ENCODE measurements at regions not wholly inside any gene's neighbourhood (a gene's known extent, or its start where the extent isn't known, plus 50 kb on each side); places are given as distances from the start of the nearest gene placed in this dataset.

DNA sequence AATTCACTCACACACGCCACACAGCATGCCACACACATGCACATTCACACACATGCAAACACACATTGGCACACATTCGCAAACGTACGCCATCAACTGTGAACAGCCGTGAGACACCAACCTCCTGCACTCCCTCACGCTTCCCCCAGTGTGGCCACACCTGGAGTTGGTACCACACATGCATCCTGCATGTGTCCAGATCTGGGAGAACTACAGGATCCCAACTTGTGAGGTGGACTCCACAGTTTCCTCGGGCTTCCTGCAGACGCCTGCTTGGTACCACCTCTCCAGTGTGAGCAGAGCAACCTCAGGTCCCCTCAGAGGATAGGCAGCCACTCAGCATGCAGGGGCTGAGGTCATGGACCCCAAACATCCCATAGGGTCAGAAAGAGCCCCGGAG, 239.0 kb downstream of the EIPR1 start:
- no peak for DNase-seq (ENCODE audit: low read depth)

DNA sequence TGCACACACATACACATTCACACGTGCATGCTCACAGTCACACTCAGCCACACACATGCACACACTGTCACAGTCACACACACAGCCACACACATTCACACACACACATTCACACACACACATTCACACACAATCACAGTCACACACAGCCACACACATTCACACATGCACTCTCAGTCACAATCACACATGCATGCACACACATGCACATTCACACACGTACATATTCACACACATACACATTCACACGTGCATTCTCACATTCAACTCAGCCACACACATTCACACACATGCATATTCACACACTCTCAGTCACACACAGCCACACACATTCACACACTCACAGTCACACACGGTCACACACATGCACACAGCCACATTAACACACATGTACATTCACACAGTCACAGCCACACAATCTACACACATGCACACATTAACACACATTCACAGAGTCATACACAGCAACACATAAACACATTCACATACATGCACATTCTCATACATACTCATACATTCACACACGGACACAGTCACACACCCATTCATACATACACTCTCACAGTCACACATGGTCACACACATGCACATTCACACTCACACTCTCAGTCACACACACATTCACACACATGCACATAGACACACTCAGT, 239.8 kb downstream of the EIPR1 start:
- DNase-seq (ENCODE audit: low read depth) = no peak

DNA sequence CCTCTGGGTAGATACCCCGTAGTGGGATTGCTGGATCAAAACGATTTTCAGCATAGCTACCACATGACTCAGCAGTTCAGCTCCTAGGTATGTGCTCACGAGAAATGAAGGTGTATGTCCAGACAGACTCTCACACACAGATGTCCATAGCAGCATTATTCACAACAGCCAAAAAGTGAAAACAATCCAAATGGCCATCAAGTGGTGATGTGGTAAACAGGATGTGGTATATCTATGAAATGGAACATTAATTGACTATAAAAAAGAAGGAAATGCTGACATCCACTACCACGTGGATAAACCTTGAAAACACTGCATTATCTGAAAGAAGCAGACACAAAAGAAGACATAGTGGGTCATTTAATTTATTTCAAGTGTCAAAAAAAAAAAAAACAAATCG, 241.9 kb downstream of the EIPR1 start:
- no peak for DNase-seq (ENCODE audit: low read depth)

DNA sequence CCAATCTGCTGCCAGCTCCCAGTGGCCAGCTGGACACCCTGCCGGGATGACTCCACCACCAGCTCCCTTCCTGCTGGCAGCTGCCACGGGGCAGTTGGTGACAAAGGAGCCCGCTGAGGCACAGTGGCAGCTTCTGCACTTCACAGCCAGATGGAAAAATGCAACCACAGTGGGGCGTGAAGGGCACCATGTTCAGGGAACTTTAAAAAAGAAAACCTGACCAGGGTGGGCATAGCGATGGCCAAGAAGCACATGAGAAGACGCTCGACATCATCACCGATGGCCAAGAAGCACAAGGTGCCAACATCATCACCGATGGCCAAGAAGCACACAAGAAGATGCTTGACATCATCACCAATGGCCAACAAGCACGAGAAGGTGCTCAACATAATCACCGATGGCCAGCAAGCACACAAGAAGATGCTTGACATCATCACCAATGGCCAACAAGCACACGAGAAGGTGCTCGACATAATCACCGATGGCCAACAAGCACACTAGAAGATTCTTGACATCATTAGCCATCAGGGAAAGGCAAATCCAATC, 243.5 kb downstream of the EIPR1 start:
- DNase-seq (ENCODE audit: low read depth) = no peak

DNA sequence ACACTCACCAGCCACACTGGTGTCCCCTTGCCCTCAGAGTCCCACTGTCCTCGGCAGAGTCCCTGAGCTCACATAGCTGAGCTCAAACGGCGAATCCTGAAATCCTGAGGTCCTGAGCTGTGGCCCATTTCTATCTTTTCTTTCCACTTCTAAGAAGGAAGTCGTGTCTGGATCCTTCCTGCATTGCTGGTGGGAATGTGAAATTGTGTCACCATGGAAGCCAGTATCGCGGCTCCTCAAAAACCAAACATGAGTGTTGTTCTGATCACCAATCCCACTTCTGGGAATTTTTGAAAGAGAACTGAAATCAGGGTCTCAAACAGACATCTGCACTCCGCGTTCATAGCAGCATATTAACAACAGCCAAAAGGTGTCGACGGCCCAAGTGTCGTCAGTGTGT, 244.7 kb downstream of the EIPR1 start:
- DNase-seq (ENCODE audit: low read depth) = no peak

DNA sequence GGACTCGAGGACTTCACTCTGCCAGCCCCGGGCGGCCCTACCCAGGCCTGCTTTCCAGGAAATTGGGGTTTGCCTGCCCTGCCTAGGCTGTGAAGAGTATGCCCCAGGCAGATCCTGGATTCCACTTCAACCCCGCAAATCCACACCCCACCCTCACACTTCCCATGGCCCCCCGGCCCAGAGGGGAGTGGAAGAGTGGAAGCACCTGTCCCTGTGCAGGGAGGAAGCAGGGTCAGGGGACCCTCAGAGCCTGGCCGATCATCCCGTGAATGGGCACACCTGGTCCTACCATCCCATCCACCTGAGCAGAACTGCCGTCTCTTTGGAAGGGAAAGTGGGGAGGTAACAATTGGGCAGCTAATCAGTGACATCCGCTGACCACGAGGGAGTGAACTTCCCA, 245.2 kb downstream of the EIPR1 start:
- no peak for DNase-seq (ENCODE audit: low read depth)

DNA sequence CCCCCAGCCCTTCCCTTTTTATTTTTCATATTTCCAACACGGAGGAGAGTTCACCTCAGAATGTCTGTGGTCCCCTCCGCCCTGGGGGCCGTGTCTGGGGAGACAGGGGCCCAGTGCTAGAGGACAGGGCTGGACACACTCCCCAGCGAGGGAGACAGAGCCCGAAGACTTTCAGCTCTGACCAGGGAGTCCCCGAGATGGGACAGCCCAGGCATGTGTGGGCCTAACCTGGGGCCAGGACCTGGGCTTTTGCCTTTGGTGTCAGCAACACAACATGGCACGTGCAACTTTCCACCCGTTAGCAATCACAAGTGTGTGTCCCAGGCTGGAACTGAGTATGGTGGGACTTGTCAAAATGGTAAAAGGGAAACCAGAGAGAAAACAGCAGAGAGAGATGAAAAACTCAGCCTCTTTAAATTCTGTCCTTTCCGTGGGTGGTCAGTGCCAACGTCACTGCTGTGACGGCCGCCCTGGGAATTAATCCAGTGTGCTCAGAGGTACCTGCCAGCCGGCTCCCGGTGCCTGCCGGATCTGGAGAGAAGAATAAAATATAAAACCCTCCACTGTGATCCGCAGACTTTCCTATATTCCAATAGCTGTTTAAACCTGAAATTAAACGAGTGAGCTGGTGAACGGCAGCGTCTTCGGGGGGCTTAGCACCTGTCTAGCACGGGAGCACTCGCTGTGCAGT, 245.8 kb downstream of the EIPR1 start:
- no peak for DNase-seq (ENCODE audit: low read depth)

DNA sequence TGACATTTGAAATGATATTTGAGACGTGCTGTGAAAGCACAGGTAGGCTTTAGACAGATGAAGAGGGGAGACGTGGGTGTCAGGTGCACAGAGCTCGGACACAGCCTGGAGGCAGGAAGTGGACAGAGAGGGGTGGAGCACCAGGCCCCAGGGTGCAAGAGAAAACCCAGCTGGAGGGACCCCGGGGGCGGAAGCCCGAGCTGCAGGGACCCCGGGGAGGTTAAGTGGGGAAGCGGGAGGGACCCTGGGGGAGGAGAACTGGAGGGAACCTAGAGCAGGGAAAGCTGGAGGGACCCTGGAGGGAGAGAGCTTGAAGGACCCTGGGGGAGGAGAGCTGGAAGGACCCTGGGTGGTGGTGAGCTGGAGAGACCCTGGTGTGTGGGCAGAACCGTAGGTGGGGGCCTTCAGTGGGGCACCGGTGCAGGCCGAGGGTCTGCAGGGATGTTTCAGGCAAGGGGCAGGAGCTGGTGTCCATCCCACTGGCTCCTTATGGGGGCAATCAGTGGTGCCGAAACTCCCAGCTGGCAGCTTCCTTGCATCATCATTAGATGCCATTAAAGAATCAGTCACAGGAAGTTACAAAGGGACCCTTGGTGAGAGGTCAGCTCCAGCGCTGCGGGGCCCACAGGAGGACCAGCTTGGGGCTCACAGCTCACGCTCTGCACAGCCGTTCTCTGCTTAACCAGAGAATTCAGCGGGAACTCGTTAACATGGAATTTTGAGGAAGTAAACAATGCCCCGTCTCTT, 246.6 kb downstream of the EIPR1 start:
- no peak for DNase-seq (ENCODE audit: low read depth)

DNA sequence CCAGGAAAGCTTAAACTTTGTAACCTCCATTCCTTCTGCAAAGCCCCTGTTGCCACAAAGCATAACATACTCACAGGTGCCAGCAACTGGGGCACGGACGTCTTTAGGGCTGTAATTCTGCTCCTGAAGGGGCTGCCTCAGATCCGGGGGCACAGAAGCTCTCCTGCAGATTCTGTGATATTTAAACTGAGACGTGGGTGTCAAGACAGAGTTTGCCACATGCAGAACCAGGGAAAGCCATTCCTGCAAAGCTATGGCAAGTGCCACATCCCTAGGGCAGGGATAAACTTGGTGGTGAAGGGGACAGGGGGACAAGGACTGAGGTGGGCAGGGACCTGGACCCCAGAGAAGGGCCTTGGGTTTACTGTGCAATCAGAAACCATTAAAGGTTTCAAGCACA, 247.2 kb downstream of the EIPR1 start:
- no peak for DNase-seq (ENCODE audit: low read depth)

DNA sequence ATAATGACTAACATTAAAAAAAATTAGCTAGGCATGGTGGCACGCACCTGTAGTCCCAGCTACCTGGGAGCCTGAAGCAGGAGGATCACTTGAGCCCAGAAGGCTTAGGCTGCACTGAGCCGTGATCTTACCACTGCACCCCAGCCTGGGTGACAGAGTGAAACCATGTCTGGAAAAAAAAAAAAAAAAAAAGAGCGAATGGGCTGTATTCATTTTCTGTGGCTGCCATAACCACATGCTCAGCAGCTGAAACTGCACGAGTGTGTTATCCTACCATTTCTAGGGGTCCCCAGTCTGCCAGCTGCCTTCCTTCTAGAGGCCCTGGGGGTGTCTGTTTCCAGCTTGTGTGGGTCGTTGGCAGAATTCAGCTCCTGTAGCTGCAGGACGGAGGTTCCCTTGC, 247.8 kb downstream of the EIPR1 start:
- no peak for DNase-seq (ENCODE audit: low read depth)

DNA sequence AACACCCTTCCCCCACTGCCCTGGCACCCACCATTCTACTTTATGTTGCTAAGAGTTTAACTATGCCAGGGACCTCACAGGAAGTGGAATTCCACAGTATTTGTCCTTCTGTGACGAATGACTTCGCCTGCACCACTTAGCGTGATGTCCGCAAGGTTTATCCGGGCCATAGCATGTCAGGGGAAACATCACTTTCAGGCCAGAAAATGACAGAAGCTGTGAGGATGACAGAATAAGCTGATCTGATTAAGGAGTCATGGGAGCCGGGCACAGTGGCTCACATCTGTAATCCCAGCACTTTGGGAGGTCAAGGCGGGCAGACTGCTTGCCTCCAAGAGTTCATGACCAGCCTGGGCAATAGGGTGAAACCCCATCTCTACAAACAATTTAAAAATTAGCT, 248.8 kb downstream of the EIPR1 start:
- DNase-seq (ENCODE audit: low read depth) = no peak

DNA sequence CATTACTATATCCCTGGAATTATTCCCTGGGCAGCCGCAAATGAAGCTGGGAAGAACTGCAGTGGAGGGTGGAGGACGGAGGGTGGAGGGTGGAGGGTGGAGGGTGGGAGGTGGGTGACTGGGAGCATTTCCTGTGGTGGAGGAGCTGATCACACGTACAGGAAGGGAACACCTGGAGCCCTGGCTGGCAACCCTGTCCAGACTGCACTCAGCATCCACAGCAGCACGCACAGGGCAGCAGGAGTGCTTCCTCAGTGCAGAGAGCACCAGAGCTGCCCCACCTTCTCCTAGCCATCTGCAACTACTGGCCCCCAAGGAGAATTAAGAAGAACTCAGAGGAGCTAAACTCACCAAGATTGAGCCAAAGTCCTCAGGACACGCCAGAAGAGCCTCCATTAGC, 249.9 kb downstream of the EIPR1 start:
- no peak for DNase-seq (ENCODE audit: low read depth)

DNA sequence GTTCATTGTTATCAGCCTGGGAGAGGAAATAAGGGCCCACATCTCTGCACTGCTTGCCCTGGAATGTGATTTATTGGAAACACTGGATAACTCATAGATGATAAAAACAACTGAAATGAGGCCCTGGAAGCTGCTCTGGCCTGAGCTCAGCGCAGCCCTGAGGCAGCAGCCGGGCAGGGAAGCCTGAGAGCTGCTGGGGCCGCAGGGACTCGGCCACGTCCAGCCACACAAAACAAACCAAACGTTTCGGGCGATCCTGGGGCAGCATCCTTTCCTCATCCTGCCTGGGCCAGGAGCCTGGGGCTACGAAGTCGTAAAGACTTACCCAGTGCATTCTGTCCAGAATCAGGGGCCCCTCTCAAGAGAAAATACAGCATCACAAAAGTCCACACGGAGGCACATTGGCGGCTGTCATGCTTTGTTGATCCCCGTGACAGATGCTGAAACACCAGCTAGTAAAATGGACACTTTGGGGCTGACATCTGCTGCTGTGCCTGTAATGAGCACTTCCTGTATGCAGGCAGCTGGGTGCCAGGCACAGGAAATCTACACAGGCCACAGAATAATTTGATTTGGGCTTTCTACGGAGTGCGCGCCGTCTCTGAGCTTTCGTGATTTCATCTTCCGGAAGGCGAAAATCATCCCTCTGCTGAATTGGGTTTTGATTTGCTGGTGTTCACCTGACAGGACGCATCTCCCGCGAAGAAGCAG, 250.6 kb downstream of the EIPR1 start:
- no peak for DNase-seq (ENCODE audit: low read depth)

DNA sequence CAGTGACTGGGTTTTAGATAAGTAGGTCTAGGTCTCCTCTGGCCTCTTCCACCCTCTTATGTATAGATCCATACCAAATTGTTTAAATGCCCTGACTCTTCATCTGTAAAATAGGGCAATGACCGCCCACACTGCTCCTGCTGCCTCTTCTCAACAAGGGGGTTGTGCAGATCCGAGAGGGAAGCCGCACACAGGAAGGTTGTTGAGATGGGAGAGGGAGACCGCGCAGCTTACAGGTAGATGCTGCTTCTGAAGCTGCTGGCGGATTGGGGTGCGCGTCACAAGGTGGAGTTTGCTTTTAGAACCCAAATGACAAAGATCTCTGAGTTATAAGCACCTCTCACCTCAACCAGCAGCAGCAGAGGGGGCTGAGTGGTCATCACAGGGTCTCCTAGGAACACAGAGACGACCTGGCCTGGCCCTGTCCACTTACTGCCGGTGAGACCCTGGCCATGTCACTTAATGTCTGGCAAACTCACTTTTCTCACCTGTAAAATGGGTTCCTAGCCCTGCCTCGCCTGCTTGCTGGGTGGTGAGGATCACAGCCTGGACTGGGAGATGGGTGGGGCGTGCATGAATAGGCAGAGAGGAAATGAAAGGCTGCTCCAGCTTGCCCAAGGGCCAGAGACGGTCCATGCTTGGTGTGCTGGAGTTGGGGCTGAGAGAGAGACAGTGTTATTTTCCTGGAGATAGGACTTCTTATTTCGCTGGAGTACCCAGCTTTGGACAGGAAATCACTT, 251.3 kb downstream of the EIPR1 start:
- DNase-seq (ENCODE audit: low read depth) = no peak

DNA sequence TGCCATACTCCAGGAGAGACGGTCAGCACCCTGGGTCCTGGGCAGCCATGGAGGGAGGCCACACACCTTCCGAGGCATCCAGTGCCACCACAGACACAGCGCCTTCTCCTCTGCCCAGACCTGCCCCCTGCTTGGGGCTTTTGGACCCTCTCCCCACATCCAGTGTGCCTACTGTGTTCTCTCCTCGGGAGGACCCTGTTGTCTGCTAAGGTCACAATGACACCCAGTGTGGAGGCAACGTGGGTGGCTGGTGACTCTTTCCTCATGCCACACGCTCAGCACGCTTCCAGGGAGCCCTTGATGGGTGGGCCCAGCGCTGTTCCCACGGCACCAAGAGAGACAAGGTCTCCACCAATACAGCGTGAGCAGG, 251.9 kb downstream of the EIPR1 start:
- DNase-seq (ENCODE audit: low read depth) = no peak

DNA sequence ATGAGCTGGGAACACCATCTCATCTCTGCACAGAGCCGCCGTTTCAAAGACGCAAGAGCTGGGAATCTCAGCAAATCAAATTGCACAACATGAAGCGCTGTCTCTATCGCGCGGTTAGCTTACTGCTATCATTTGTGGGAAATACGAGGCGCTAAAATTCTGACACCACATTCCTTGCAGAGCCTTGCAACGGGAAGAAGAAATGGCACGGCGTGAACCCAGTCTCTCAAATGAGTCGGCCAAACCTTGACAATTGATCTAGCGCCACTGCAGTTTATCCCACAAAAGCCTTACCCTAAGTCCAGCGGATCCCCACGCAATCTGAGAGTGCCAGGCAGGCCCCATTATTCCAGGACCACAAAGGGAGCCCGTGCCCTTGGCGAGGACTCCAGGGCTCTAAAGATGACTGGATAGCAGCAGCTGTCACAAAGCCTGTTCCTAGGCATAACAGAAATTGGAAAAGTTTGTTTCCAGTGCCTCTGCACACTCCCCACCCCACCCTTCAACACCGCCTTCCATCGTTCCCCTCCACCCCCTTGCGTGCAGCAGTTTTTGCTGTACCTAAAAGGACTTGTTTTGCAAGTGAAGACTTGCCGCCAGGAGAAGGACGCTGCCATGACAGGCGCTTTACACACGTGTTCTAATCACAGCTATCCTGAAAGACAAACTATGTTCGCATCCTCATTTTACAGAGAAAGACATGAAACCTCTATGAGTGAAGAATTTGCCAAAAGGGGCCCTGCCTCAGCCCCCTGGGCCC, 252.4 kb downstream of the EIPR1 start:
- no peak for DNase-seq (ENCODE audit: low read depth)

DNA sequence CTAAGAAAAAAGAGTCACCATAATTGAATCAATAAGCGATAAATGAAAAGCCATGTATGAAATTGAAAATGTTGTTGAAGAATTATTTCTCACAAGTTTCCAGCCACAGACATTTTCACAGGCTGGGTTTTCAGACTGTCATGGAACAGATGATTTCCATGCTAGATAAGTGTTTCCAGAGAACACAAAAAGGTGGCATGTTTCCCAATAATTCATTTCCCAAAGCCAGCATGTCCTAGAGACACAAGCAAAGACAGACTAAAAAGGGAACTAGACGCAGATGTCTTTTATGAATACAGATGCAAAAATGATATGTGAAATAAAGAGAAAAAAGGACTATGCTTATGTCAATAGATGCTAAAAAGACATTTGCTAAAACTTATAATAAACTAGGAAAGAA, 255.1 kb downstream of the EIPR1 start:
- no peak for DNase-seq (ENCODE audit: low read depth)

DNA sequence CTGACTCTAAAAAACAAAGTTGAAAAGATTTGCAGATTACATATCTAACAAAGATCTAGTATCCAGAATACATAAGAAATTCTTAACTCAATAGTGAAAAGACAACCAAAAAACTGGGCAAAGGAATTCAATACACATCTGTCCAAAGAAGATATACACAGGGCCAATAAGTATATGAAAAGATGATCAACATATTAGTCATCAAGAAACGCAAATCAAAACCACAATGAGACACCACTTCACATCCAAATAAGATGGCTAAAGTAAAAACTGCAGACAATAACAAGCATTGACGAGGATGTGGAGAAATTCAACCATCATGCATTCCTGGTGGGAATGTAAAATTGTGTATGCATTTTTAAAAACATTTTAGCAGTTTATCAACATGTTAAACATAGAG, 256.0 kb downstream of the EIPR1 start:
- no peak for DNase-seq (ENCODE audit: low read depth)

DNA sequence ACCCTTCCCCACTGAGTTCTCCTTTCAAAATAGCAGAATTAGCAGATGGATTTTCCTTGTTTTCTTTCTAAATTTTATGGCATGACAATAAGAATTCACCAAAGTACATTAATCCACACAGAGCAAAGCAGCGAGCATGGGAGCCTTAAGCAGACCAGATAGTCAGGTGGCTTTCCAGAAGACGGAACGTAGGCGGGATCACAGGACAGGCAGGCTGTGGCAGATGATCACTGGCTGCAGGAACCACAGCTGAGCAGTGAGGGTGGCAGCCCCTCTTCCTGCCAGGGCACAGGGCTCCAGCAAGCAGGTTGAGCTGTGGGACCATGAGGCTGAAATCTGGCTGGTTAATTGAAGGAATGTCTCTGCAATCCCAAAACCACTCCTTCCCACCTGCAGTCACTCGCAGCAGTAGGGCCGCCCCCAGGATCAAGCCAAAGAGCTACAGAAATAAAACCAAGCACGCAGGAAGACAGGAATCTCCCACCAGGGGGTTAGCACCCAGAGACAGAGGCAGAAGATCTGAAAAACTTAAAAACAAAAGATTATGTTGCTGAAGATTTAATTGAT, 259.9 kb downstream of the EIPR1 start:
- DNase-seq (ENCODE audit: low read depth) = no peak

DNA sequence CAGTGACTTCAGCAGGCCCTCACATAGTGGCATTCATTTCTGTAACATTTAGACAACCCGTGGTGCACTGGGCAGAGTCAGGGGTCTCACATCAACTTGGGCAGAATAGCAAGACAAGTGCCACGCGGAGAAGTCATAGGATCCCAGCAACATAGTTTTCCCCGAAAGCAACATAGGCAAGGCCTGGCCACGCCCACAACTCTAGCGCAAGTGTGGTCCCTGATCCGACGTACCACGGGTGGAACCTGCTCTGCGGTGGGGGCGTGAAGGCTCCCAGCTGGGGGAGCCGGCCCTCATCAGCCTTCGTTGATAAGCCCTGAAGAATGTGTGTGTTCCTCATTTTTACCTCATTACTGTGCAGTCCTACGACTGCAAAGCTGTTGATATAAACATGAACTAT, 261.2 kb downstream of the EIPR1 start:
- DNase-seq (ENCODE audit: low read depth) = no peak
